ENCODE measurements at regions not wholly inside any gene's neighbourhood (a gene's known extent, or its start where the extent isn't known, plus 50 kb on each side); places are given as distances from the start of the nearest gene placed in this dataset.
"Not testable (repeated sequence)": the region's sequence is repeated elsewhere in the genome, so short reads cannot be mapped to it uniquely, and the experiment has no call there.

- peaks cover 3% of the 10 kb centered on the region for H3K4me1 Mint-ChIP-seq
- H3K4me3 Mint-ChIP-seq = no peak overlapping the region
- intact Hi-C loops (cut with micrococcal nuclease) = no loop called here
- peaks cover 4% of the 10 kb centered on the region for H3K27me3 Mint-ChIP-seq
- no peak overlapping the region for H3K27ac Mint-ChIP-seq
- ChIA-PET POLR2A (interaction anchor here (0.7 kb wide), 1 partner anchor 98 kb away, joined by 3 read pairs; no protein-coding TSS in a partner anchor), CTCF (no interaction called here)
- no peaks in the 10 kb centered on the region for H3K36me3 Mint-ChIP-seq (ENCODE audit: low read depth)
- TF ChIP-seq CTCF (IDR thresholded peaks at IDR 0.05) = no peak
- DNase-seq = no peak
- ATAC-seq (ENCODE audit: low read depth) = no peak
- H3K9me3 Mint-ChIP-seq = no peaks in the 10 kb centered on the region
Observed at GRCh38 chr16:14384745-14385144, 245.3 kb downstream of the PARN start.

GRCh38 chr16:14383844-14384243 is 246.2 kb downstream of the PARN start:
- ATAC-seq (ENCODE audit: low read depth); POLR2A ChIA-PET; intact Hi-C loops (cut with micrococcal nuclease); H3K27ac Mint-ChIP-seq; H3K4me3 Mint-ChIP-seq; DNase-seq; CTCF ChIA-PET; H3K4me1 Mint-ChIP-seq; H3K27me3 Mint-ChIP-seq; H3K36me3 Mint-ChIP-seq (ENCODE audit: low read depth); H3K9me3 Mint-ChIP-seq: not testable (repeated sequence)

GRCh38 chr16:14378689-14379467 is 251.2 kb downstream of the PARN start:
- Mint-ChIP-seq H3K4me1 (peaks cover 9% of the 10 kb centered on the region), H3K9me3 (no peaks in the 10 kb centered on the region), H3K36me3 (ENCODE audit: low read depth) (no peaks in the 10 kb centered on the region), H3K4me3 (no peak overlapping the region), H3K27ac (no peak overlapping the region), H3K27me3 (peaks cover 4% of the 10 kb centered on the region)
- intact Hi-C loops (cut with micrococcal nuclease) = no loop called here
- no peak for TF ChIP-seq CTCF (IDR thresholded peaks at IDR 0.05)
- ATAC-seq (ENCODE audit: low read depth) (no peak), DNase-seq (no peak)
- ChIA-PET POLR2A (no interaction called here), CTCF (no interaction called here)

GRCh38 chr16:14378131-14378551 is 251.9 kb downstream of the PARN start:
- Mint-ChIP-seq H3K4me1 (peaks cover 9% of the 10 kb centered on the region), H3K27ac (no peak overlapping the region), H3K4me3 (no peak overlapping the region), H3K36me3 (ENCODE audit: low read depth) (no peaks in the 10 kb centered on the region), H3K9me3 (no peaks in the 10 kb centered on the region), H3K27me3 (peaks cover 4% of the 10 kb centered on the region)
- ATAC-seq (ENCODE audit: low read depth) = no peak
- no peak for DNase-seq
- ChIA-PET CTCF (no interaction called here), POLR2A (no interaction called here)
- intact Hi-C loops (cut with micrococcal nuclease) = no loop called here
- no peak for TF ChIP-seq CTCF (IDR thresholded peaks at IDR 0.05)

GRCh38 chr16:14377326-14377725 is 252.7 kb downstream of the PARN start:
- ChIA-PET CTCF (no interaction called here), POLR2A (interaction anchor here (0.7 kb wide), 1 partner anchor 67 kb away, joined by 6 read pairs; no protein-coding TSS in a partner anchor)
- H3K9me3 Mint-ChIP-seq = no peaks in the 10 kb centered on the region
- peaks cover 9% of the 10 kb centered on the region for H3K4me1 Mint-ChIP-seq
- H3K36me3 Mint-ChIP-seq (ENCODE audit: low read depth) = no peaks in the 10 kb centered on the region
- no peak overlapping the region for H3K4me3 Mint-ChIP-seq
- no peak overlapping the region for H3K27ac Mint-ChIP-seq
- ATAC-seq (ENCODE audit: low read depth) (no peak), DNase-seq (no peak)
- peaks cover 4% of the 10 kb centered on the region for H3K27me3 Mint-ChIP-seq
- intact Hi-C loops (cut with micrococcal nuclease) = no loop called here
- no peak for TF ChIP-seq CTCF (IDR thresholded peaks at IDR 0.05)
